GM18511 (cell line): ENCODE measurements at regions not wholly inside any gene's neighbourhood (a gene's known extent, or its start where the extent isn't known, plus 50 kb on each side); places are given as distances from the start of the nearest gene placed in this dataset.
A peak's percentile ranks its signal among the peaks of the same experiment; 100 is the strongest.

ENCODE experiments used
- ATAC-seq: cut with Tn5 transposase; IDR thresholded peaks from one replicate; pipeline ENCODE4 v1.9.1; 2021; ENCODE audit warnings: mild to moderate bottlenecking, moderate library complexity; ENCODE audit not compliant: unreplicated experiment

DNA sequence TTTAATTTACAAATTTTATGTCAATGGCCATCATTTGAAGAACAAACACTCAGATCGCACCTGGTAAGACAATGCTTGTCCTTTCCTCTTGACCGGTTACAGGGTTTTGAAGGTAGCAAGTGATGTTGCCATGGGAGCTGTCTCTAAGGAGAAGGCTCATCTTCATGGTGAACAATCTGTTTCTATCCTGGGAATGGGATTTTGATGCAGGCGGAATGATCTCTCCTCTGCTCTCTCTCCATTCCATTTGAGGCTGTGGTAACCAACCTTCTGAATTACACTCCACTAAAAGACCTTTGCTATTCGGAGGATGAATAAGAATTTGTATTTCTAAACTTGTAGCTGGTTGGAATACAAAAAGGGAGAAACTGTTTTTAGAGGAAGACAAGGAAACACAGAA is 57.9 kb upstream of the SLC5A9 start:
- no peak for ATAC-seq

DNA sequence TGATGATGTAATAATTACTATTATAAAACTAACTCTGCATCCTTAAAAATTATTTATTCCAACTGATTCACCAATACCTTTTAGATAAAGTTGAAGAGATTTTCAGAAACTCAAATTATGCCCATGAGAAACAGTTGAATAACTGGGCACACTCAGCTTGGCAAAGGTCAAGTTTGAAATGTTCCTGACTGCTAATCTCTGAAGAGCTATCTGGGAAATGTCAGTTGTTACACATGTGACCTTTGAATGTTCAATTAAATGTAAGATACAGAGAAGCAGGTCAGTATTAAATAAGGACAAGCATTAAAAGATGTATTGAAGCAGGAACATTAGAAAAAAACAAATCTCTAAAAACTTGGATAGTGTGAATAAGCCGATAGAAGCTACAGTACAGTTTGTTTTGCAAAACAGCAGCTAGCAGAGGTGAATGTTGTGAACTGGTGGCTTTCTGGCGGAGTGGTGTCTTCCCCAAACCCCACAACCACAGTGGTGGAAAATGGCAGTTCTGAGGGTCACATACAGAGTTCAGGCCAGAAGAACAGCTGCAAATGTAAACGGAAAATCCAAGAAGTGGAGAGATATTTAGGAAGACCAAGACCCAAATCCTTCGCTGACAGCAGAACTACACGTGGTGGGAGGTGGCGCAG is 61.9 kb upstream of the SLC5A9 start:
- no peak for ATAC-seq

DNA sequence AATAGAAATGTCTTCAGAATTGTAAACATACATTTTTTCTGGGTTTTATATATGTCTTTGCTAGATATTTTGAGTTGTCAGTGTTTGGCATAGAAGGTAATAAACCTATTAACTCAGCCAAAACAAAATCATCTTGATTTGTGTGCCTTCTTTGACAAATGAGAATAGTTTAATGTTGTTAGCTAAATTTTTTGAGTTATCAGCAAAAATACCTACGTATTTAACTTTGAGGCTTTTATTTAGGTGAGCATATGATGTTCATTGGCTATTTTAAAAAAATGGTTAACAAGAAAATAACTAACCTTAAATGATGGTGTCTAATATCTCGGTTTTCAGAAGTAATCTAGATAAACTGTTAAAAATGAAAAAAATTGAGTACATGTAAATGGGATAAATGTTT is 83.2 kb upstream of the SLC5A9 start:
- no peak for ATAC-seq

DNA sequence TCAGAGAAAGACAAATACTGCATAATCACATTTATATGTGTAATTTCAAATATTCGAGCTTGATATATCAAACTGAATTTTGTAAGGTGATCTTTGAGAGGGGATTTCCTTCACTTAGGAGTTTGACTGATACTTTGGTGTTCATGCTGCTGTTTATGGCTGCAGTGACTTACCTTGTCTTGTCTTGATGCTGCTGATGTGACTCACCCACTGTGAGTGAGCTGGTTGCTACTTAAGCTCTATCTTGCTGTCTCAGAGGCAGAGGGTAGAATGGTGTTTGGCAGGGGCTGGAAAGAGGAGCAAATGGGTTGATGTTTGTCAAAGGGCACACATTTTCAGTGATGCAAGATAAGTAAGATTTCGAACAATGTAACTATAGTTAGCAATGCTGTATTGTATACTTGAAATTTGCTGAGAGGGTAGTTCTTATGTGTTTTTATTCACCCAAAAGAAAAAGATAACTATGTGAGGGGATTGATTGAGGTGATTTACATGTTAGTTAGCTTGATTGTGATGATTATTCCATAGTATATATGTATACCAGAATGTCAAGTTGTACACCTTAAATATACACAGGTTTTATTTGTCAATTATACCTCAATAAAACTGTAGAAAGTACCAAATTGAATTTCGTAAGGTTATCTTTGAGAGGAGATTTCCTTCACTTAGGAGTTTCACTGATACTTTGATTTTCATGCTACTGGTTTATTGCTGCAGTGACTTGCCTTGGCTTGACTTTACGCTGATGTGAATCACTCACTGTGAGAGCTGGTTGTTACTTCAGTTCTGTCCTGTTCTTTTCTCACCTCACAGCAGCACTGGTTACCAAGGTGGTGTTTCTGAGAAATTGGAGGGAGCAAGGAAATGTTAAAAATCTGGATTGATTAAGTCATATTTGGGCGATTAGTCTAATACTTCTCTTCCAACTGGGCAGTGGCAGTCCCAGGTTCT is 94.5 kb upstream of the SLC5A9 start:
- ATAC-seq, result no peak

DNA sequence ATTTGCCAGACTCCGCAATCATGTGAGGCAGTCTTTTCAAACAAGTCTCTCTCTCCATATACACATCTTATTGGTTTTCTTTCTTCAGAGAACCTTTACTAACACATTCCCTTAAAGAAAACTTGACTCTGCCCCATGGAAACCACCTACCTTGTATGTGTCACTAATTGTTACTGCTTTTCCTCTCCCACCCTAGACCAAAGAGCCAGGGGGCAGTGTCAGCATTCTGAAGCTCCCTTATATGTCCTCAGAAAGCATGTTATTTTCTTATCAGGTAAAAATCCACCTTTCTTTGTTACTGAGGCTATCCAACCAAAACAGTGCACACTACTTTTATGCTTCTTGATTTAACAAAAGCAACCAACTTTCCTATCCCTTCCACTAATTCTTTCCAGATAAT is 98.9 kb upstream of the SLC5A9 start:
- ATAC-seq, result no peak

- no peak for ATAC-seq
These were observed 100.6 kb upstream of the SLC5A9 start for GRCh38 chr1:48121955-48122354.

- no peak for ATAC-seq
These were observed 101.9 kb upstream of the SLC5A9 start for GRCh38 chr1:48120621-48121020.

- no peak for ATAC-seq
These were observed 106.7 kb upstream of the SLC5A9 start for GRCh38 chr1:48115835-48116234.

DNA sequence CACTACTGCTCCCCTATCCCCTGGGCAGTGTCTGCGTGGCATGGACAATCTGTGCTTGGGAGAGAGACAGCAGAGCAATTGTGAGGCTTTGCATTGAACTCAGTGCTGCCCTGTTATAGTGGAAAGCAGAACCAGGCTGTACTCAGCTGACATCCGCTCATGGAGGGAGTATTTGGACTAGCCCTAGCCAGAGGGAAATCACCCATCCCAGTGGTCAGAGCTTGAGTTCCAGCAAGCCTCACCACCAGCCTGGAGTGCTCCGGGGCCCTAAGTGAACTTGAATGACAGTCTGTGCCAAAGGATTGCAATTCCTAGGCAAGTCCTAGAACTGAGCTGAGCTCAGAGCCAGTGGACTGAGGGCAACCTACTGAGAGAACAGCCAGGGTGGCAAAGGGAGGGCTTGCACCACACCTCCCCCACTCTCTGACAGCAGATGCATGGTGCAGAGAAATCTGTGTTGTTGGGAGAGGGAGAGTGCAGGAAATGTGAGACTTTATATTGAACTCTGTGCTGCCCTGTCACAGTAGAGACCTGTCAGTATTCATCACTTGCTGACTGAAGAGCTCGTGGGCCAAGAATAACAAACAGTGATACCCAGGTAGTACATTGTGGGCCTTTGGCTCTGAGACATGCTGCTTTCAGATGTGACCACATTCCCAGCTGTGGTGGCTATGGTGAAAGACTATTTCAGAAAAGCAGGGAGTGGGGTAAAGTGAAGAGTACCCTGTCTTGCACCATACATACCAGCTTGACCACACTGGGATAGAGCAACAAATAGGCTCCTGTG is 107.7 kb upstream of the SLC5A9 start:
- ATAC-seq, result no peak

- ATAC-seq, result no peak
These were observed 112.3 kb upstream of the TRABD2B start for GRCh38 chr1:48109390-48110013.

DNA sequence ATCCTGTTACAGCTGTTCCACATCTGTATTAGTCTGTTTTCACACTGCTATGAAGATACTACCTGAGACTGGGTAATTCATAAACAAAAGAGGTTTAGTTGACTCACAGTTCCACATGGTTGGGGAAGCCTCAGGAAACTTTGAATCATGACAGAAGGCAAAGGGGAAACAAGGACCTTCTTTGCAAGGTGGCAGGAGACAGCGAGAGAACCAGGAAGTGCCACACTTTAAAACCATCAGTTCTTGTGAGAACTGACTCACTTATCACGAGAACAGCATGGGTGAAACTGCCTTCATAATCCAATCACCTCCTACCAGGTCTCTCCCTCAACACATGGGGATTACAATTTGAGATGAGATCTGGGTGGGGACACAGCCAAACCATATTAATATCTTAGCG is 110.3 kb upstream of the TRABD2B start:
- no peak for ATAC-seq

DNA sequence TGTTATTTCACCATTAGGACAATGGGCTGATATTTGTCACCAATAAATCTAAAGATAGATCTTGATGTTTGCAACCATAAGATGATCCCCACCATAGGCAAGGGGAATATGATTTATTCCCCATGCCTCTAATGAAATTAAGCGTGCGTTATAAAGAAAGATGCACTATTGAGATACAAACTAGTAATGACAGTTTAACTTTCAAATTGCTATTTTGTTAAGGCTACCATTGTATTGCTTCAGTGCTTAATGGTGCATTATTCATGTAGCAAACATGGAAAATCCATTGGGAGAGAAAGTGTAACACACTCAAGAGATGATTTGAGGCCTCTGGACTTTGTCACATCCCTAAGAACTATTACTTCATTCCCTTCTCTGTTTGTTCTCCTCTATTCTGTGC is 108.9 kb upstream of the TRABD2B start:
- ATAC-seq, result no peak

DNA sequence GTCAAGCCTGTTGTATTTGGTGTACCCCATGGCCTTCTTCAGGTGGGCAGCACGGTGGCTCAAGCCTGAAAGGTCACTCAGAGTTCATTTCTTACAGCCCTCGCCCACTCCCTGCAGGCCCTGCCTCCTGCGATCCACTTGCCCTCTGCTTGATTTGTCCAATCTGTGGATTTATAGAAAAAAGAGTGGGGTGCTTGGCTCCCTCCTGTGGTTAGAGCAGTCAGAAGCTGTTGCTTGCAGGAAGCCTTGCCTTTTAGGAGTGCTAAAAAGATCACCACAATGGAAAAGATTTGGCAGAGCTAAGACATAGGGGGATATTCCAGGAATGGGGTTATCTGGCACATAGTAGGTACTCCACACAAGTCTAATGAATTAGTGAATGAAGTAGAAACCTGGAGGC is 108.0 kb upstream of the TRABD2B start:
- ATAC-seq, result no peak

DNA sequence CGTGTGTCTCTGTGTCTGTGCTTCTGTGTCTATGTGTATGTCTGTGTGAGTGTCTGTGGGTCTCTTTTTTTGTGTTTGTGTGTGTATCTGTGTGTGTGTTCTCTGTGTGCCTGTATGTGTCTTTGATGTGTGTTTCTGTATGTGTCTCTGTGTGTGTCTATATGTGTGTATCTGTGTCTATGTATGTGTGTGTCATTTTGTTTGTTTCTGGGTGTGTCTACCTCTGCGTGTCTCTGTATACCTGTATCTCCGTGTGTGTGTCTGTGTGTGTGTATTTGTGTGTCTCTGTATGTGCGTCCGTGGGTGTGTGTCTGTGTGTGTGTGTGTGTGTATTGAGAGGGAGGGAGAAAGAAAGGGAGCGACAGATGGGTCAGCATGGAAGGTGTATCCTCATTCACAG is 106.3 kb upstream of the TRABD2B start:
- no peak for ATAC-seq

DNA sequence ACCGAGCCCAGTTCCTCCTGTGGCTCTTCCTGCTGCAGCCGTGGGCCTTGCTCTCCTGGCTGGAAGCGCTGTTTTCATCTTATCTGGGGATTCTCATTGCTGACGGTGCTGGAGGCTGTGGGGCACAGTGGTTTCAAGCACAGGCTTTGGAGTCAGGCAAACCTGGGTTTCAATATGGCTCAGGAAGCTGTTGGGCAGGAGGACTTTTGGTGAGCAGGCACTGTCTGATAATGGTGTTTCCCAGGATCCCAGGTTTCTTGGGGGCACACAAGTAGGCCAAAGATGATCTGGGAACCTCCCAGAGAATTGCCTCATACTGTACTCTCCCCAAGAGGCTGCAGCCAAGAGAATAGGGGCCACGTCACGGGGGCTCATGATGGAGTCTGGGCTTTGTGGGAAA is 105.6 kb upstream of the TRABD2B start:
- no peak for ATAC-seq

DNA sequence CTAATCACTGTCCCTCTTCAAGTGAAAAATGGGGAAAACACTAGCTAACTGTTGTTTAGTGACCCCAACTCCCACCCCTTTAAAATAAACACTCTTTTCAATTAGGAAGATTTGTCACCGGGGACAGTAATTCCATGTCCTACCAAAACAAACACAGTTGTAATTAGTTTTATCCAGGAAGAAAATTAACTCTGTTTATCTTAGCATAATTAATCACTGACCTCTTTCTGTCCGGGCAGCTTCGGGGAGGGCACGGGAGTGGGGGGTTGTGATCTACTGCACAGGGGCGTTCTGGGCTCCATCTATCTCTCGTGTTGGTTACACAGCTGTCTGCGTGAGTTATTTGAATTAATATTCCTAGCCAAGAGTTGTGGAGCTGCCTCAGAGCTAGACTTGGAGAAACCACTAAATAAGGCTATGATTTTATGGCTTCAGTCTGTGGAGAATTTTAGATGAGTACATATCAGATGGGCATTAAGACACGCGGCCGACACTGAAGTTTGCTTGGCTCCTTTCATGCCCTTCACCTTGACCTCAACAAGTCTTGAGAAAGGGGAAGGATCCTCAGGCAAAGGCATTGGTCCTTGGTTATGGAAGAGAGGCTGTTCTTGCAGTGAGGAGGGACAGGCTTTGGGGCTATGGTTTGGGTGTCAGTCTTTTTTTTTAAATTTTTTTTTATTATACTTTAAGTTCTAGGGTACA is 102.0 kb upstream of the TRABD2B start:
- no peak for ATAC-seq

GRCh38 chr1:48093696-48094528 is 96.7 kb upstream of the TRABD2B start:
- peak; percentile 96 for ATAC-seq

DNA sequence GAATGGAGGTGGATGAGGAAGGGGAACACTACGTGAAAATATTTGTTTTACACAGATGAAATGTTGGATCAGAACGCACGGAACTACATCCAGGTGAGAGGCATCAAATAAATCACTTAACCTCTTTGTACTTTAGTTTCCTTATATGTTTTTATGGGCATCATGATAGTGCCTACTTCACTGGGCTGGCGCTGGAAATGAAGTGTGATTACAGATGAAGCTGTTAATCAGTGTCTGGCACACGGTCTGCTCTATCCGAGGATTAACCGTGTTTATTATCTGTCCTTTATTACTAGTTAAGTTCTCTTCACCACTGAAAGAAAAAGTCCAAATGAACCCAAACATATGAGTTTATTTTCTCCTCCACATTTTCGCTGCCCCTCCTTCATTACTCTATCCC is 96.0 kb upstream of the TRABD2B start:
- ATAC-seq, result no peak

DNA sequence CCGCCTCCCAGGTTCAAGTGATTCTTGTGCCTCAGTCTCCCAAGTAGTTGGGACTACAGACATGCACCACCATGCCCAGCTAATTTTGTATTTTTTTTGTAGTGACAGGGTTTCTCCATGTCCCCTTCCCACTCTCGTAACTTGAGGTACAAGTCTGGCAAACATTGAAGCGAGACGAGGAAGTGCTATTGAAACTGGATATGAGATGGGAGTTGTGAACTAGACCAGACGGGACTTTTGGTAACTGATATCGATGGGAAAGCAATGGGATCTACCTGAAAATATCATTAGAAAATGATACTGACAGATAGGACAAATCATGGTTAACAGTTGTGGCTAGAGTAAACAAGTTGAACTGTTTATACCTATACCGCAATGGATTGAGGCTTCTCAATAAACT is 95.2 kb upstream of the TRABD2B start:
- no peak for ATAC-seq
